HG03196 (cell line): ENCODE measurements at regions not wholly inside any gene's neighbourhood (a gene's known extent, or its start where the extent isn't known, plus 50 kb on each side); places are given as distances from the start of the nearest gene placed in this dataset.

Source experiments
- ATAC-seq: cut with Tn5 transposase; IDR thresholded peaks from one replicate; pipeline ENCODE4 v1.9.1; 2021; ENCODE audit not compliant: unreplicated experiment

DNA sequence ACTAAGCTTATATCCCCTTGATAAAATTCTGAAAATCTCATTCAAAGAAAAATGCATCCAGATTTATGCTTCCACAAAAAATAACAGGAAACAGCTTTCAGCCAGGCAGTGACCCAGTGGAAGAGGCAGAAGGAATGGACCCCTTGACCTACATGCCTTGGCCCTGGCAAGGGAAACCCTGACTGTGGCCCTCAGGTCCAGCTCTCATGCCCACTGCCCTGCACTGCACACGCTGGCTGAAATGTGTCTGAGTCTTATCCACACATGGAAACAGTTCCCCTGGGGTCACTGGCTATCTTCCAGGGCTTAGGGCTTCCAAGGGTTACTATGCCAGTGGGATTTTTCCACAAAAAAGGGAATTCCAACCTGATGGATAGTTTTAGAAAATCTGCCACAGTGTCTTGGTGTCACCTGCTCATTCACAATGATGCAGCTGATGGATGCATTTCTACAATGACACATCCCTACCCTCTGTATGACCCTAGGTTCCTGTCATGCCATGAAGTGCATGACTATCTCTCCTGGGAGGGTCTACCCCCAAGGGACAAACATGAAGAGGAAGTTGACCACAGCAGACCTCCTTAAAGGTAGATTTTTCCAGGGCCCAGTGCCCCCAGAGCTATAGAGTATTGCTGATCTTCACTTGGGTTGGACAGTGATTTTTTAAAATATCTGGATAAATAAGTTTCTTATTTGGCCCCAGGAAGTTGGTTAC lies 121.9 kb upstream of the CD93 start:
- no peak for ATAC-seq

DNA sequence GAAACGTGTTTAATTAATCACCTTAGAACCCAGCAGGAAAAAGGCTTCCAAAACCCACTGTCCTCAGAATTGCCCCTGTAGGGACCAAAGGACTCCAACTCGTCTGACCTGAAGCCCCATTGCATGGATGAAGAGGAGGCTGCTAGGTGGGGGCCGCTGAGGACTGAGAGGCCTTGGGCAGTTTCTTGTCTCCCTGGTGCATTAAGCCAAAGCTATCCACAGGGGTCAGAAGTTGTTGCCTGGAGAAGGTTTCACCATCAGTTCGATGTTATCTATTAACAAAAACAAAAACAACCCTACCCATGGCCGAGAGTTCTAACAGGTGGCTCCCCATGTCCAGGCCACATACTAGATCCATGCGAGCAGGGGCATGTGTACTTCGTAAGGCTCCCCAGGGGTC lies 120.9 kb upstream of the CD93 start:
- ATAC-seq, result no peak

DNA sequence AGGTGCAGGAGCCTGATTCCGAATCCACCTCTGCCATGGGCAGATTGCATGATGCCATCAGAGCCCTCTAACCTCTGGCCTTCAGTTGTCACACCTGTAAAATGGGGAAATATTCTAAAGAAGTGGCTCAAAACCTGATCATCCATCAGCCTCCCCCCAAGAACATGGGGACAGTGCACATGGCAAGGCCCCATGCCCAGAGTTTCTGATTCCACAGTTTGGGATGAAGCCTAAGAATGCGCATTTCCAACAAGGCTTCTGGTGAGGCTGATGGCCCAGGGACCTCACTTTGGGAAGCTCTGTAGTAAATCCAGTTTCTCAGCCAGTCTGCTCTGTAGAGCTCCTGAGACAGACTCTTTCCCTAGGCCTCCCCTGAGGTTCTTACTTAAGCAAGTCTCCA lies 119.9 kb upstream of the CD93 start:
- ATAC-seq, result no peak

DNA sequence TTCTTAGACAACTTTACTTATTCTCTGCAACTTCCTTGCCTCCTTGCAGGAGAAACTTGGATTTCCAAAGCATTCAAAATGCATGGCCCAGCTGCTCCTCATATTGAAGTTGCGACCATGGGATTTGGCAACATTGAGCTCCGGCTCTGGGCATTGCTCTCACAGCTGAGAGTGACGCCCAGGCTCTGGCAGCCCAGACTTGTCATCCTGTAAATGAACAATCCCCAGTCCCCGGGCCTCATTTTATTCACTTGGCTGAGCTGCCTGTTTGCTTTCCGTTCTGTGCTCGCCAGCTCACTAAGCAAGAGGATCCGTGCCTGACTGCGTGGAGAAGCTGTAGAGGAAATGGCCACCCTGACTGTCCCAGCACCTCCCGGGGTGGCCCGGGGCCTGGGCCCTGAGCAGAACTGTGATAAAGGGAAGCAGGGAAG lies 119.5 kb upstream of the CD93 start:
- ATAC-seq, result no peak

DNA sequence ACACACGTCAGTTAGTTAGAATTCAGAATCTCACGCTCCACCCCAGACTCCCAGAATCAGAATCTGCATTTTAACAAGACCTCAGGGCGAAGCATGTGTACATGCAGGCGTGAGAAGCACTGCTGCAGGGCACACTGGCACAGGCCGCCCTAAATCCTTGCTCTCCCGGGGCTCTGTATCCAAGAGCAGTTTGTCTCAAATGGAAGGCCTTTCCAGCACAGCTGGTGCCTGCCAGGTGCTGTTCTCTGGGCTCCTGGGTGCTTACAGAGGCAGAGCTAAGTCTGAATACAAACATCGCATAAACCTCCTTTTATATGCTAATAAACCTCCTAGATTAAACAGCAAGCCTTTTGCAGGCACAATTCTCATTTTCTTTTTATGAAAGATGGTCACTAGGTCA lies 119.1 kb upstream of the CD93 start:
- ATAC-seq, result no peak

DNA sequence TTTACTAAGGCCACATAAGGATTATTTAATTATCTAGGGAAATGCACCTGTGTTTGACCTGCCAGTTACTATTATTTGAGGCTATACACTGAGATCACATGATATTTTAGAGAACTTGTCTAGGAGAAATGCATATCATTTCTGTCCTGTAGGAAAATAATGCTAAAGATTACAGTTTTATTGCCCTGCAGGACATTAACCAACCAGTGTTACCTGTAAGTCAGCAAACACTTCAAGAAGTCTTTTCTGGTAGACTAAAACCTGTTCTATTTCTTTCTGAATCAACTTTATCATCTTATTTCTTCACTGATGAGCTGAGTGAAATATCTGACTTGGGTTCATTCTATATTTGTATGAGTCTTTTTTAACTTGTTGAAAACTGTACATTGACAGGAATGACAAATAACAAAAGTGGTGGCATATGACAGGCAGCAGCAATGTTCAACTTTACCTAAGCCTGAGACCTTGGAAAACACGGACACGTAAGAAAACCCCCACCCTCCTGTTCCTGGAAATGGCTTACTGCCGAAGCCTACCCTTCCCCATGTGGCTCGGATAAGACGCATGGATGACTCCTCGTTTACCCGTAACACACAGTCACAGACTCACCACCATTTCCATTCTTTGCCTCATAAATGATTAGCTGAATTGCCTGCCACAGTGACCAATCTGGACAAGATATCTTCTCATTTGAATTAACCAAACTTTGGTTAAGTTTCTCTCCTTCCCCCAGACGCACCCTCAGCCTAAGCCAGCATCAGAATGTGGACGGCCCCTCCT lies 118.0 kb upstream of the CD93 start:
- no peak for ATAC-seq

DNA sequence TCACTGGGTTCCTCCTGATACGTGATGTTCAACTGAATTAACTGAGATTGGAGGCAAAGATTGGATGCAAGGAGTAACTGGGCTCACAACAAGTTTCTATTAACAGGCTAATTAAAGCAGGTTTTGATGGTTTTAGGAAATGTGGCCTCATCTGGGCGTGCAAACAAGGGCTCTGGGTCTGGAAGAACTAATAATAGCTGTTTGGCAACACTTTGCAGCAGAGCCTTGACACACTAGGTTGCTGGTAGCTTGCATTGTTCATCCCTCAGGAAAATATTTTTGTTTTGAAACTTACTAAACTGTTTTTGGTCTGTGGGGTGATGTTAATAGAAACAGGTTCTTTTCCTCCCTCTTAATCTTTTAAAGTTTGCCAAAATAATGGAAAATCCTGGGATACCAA lies 117.2 kb upstream of the CD93 start:
- no peak for ATAC-seq

DNA sequence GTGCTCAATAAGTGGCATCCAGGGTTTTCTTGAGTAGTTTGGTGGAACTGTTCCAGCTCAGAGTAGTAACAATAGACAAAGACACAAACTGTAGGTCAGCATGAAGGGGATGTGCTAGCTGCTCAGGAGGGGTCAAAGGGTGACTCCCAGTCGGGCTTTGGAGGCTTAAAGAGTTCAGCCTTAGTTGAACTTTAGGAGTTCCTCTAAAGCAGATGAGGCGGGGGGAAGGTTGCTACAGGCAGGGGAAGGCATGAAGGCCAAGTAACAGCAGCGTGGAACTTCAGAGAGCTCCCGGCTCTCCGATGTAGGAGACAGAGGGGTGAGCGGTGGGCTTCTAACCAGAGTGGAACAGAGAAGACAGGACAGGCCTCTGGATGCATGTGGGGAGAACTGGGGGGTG lies 115.5 kb upstream of the CD93 start:
- no peak for ATAC-seq

DNA sequence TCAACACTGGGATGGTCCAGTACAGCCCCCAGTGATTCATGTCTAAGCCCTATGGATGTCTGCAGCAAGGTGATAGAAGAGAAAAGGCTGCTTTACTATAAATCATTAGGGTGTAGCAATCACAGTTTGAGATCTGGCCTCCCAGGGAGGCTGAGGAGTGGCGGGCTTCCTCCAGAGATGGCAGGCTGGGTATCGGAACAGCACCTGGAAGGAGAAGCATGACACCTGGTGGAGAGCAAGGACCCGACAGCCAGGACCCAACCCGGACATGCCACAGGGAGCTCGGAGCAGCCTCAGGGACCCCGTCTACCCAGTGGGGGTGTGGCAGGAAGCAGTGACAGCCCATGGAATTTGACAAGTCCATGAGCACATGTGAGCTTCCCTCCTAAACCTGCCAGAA lies 114.8 kb upstream of the CD93 start:
- no peak for ATAC-seq

DNA sequence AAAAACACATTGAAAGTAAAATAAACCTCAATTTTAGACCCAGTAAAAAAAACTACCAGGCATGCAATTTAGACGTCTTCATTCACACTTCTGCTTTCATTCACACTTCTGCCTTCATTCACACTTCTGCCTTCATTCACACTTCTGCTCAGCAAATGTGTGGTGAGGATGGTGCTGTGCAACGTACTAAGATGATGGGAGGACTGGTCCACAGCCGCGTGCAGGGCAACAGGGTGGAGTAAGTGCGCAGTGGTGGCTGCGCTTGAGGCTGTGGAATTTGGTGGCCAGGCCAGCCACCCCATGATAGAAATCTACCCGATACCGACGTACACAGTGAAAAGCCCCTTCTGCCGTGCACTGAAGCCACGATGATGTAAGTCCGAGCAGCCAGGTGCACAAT lies 114.3 kb upstream of the CD93 start:
- no peak for ATAC-seq

DNA sequence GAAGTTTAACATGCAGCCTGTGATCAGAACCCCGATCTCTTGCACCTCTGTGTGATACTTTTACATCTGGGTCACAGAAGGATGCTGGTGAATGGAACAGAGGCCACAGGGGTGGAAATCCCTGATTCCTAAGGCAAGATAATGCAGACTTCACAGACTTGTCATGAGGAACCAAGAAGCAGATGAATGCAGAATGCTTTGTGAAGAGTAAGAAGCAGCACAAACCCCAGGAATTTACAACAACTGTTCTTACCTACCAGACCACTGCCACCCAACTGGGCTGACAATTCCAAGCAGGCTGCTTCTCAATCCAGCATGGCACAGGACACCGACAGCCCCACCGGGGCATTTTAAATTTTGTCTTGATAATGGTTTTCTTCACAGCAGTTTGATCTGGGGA lies 113.2 kb upstream of the CD93 start:
- no peak for ATAC-seq

DNA sequence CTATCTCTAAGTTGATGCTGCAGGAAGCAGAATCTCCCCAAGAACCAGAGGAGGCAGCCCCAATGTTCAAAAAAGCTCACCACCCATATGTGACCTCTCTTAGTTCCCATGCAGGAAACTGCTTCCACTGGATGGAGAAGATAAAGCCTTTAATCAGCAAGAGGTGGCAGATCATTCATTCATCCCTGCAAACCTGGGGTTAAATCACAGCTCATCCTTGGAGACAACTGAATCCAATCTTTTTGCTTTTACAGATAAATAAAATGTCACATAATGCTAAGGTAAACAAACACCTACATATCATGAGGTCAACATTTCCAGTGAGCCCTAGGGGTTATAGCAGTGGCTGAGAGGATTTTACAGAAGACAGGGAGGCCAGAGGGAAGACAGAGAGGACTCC lies 112.7 kb upstream of the CD93 start:
- ATAC-seq, result no peak

DNA sequence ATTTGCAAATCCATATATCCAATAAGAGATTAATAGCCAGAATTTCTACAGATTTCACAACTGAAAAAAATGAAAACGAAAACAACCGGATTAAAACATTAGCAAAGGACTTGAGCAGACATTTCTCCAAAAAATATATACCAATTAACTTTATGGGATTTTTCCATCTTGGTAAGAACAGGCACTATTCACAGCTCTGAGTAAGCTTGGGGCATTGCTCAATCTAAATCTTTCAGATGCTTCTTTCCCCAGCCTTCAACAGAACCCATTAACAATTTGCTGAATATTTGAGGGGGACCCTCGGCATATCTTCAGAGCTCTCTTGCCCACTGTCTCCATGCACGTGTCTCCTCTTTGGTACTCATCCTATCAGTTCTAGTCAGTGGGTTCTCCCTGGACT lies 111.7 kb upstream of the CD93 start:
- ATAC-seq, result no peak

DNA sequence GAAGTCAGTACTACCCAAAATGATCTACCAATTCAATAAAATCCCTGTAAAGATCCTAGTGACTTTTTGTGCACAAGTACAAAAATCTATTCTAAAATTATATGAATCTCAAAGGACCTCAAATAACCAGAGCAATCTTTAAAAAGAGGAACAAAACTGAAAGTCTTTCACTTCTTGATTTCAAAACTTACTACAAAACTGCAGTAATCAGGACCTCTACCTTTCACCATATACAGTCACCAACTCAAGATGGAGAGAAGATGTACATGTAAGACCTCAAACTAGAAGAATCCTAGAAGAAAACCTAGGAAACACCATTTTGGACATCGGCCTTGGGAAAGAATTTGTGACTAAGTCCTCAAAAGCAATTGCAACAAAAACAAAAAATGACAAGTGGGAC lies 109.5 kb upstream of the CD93 start:
- no peak for ATAC-seq

DNA sequence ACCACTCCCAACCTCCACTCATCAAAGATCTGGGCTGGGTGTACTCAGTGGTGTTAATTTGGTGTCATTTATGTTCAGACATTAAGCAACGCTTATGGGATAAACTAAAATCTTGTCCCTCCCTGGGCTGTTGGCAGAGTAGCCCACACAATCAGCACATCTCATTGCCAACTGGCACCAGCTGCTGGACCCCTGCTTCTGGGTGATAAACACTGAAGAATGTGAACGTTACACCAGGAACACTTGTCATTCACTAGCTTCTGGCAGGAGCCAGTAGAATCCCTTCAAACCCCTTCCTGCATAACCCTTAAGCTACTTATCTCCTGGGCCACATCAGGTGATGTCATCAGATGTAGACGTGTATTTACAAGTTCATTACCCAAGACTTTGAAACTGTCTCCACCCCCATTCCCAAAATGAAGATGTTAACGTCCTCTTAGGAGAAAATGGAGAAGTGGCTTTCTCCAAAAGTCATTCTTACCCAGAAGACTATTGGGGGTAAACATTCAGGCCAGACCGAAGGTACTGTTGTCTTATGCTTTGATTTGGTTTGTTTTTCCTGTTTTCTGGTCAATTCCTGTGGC lies 107.8 kb upstream of the CD93 start:
- no peak for ATAC-seq

DNA sequence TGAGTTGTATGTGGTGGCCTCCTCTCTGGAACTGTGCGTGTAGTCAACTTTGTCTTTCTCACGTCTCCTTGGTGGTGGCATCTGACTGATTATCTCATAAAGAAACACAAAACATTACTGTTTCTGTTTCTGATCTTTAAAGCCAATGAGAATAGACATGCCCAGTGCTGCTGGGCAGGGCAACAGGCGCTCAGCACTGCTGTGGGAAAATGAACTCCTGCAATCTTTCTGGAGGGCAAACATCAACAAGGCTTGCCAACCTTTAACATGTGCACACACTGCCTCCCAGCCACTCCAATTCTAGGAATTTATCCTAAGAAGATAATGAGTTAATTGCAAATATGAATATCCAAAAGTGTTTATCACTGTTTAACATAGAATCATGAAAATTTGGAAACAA lies 106.3 kb upstream of the CD93 start:
- ATAC-seq, result no peak

DNA sequence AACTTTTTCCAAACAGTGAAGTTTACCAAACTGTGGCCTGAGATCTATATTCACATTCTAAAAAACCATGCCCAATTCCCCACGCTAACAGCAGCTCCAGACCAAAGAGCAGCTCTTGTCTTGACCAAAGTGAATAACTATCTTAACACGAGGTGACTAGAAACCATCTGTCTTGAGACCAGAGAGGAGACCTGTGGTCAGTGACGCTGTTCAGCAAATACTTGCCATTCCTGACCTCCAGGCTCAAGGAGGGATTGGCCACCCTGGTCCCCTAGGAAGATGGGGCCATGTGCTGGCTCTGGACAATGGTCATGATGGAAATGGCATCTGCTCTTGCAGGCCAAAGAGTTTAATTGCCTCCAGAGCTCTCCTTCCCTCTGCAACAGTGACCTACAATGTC lies 104.4 kb upstream of the CD93 start:
- no peak for ATAC-seq

DNA sequence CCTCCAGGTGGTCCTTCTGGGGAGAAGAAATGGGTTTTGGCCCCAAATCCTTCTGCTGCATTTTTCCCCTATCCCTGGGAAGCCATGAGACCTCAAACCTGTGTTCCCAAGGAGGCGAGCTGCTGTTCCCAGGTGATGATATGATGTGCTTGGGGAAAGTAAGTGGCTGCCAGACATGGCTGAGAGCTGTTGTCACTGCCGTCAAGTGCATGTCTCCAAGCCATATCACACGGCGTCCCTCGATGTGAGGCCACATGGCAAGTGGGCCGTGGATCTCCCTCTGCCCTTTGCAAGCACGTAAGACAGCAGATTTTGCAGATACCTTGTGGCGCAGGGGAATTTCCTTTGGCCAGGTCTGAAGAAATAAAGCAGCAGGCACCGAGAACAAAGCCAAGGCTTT lies 103.7 kb upstream of the CD93 start:
- ATAC-seq, result no peak

DNA sequence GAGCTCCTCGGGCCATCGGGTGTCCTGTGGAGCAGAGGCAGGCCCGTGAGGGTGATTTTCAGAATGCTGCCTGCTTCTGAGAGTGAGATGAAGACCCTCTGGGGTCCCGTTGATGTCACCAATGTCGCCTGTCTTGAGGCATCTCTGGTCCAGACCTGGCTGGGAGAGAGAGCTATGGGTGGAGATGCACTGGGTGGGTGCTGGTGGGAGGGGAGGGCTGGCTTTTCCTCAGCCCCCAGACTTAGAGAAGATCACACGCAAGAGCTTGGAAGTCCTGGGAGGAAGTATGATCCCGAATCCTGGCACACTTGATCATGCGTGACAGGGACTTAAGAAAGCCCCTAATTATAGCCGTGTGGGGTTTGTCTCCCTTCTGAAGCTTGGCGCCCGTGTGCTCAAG lies 103.2 kb upstream of the CD93 start:
- ATAC-seq, result no peak

DNA sequence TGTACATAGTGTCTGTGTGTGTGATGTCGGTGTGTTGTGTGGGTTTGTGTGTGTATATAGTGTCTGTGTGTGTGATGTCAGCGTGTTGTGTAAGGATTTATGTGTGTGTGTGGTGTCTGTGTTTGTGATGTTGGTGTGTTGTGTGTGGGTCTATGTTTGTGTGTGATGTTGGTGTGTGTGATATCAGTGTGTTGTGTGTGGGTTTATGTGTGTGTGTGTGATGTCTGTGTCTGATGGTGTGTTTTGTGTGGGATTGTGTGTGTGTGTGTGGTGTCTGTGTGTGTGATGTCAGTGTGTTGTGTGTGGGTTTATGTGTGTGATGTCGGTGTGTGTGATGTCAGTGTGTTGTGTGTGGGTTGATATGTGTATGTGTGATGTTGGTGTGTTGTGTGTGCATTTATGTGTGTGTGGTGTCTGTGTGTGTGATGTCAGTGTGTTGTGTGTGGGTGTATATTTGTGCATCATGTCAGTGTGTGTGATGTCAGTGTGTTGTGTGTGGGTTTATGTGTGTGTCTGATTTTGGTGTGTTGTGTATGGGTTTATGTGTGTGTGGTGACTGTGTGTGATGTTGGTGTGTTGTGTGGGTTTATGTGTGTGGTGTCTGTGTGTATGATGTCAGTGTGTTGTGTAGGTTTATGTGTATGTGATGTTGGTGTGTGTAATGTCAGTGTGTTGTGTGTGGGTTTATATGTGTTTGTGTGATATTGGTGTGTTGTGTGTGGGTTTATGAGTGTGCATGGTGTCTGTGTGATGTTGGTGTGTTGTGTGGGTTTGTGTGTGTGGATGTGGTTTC lies 102.4 kb upstream of the CD93 start:
- ATAC-seq, result no peak

DNA sequence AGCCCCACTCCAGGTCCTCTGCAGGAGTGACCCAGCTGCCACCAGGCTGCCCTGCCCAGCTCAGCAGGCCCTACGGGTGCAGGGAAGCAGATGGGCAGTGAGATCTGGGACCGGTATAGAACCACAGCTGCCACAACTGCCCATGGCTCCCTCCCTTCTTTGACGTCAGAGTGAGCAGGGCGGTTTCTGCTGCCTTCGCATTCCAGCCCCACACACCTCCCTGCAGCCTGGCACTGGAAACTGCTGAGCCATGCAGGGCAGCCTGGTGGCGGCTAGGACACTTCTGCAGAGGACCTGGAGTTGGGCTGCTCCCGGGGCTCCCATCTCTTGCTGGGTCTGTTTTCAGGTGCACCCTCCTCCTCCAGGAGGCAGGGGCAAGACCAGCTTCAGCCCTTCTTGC lies 101.6 kb upstream of the CD93 start:
- ATAC-seq, result no peak

DNA sequence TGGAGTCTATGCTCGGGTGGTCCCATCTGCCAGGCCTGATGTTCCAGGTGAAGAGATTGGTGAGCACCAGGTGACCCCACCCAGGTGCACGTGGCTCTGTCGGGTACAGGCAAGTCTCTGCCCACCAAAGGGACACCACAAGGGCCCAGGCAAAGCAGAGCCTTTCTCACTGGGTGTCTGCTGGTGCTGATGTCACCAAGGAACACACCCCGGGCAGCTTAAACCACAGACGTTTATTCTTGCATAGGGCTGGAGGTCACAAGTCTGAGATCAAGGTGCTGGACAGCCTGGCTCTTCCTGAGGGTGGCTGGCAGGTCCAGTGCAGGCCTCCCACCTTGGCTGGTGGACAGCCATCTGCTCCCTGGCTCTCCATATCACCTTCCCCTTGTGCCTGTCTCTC lies 100.7 kb upstream of the CD93 start:
- ATAC-seq, result no peak
